HepG2 (cell line): ENCODE measurements at regions not wholly inside any gene's neighbourhood (a gene's known extent, or its start where the extent isn't known, plus 50 kb on each side); places are given as distances from the start of the nearest gene placed in this dataset.

ENCODE experiments used
- MED1 ChIP-seq: sonication (generic); formaldehyde crosslinking; IDR thresholded peaks from 2 replicates; pipeline ENCODE4 v1.4.0; 2020; ENCODE audit warnings: missing genetic modification reagents
- POLR2A ChIP-seq, 2 experiments: IDR thresholded peaks; 2 replicates each; pipeline ENCODE4 v1.6.1; 2011; ENCODE audit warnings: low read depth in 2 of 2, low read length in 2 of 2, mild to moderate bottlenecking in 1 of 2, moderate library complexity in 1 of 2; ENCODE audit not compliant: insufficient read depth in 1 of 2
- POLR2G ChIP-seq: fragments of 200-400 bp; formaldehyde crosslinking; IDR thresholded peaks from 2 replicates; pipeline ENCODE4 v1.6.1; 2018; ENCODE audit warnings: mild to moderate bottlenecking, low read depth, low read length, moderate library complexity
- ZNF121 ChIP-seq: sonication (generic); formaldehyde crosslinking; IDR thresholded peaks from 2 replicates; pipeline ENCODE4 v1.5.0; 2020; ENCODE audit warnings: mild to moderate bottlenecking, missing genetic modification reagents
- TF ChIP-seq, protein P1 (sequence below): IDR thresholded peaks from 2 replicates; pipeline ENCODE4 v1.6.1; 2016; ENCODE audit warnings: low read depth, missing genetic modification reagents, missing compliant biosample characterization
- TF ChIP-seq, protein P2 (sequence below): sonication (generic); formaldehyde crosslinking; IDR thresholded peaks from 2 replicates; pipeline ENCODE4 v1.5.0; 2020; ENCODE audit warnings: mild to moderate bottlenecking, missing genetic modification reagents, moderate library complexity
- TF ChIP-seq, protein P3 (sequence below), 2 experiments: IDR thresholded peaks; 2 replicates each; pipeline ENCODE4 v1.6.1; 2011 to 2012; ENCODE audit warnings: low read length in 2 of 2, borderline replicate concordance in 1 of 2, low read depth in 1 of 2, mild to moderate bottlenecking in 1 of 2, moderate library complexity in 1 of 2

DNA sequence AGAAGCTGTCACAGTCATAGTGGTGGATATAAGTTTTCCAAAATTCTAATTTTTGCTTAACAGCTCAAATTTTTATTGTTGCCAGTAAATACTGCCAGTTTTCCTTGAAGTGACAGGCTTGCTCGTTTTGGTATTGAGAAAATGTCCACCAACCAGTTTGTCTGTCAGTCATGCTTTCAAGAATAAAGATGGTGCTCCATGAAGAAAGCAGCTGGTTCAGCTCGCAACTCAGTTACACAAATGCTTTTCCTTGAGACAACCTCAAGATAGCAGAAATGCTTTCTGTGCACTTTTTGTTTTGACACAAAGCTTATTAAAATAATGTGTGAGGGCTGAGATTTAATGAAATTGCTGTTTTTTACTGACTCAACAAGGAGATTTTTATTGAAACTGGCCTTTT is 135.7 kb downstream of the LRRC70 start:
- TF ChIP-seq, protein P1, sequence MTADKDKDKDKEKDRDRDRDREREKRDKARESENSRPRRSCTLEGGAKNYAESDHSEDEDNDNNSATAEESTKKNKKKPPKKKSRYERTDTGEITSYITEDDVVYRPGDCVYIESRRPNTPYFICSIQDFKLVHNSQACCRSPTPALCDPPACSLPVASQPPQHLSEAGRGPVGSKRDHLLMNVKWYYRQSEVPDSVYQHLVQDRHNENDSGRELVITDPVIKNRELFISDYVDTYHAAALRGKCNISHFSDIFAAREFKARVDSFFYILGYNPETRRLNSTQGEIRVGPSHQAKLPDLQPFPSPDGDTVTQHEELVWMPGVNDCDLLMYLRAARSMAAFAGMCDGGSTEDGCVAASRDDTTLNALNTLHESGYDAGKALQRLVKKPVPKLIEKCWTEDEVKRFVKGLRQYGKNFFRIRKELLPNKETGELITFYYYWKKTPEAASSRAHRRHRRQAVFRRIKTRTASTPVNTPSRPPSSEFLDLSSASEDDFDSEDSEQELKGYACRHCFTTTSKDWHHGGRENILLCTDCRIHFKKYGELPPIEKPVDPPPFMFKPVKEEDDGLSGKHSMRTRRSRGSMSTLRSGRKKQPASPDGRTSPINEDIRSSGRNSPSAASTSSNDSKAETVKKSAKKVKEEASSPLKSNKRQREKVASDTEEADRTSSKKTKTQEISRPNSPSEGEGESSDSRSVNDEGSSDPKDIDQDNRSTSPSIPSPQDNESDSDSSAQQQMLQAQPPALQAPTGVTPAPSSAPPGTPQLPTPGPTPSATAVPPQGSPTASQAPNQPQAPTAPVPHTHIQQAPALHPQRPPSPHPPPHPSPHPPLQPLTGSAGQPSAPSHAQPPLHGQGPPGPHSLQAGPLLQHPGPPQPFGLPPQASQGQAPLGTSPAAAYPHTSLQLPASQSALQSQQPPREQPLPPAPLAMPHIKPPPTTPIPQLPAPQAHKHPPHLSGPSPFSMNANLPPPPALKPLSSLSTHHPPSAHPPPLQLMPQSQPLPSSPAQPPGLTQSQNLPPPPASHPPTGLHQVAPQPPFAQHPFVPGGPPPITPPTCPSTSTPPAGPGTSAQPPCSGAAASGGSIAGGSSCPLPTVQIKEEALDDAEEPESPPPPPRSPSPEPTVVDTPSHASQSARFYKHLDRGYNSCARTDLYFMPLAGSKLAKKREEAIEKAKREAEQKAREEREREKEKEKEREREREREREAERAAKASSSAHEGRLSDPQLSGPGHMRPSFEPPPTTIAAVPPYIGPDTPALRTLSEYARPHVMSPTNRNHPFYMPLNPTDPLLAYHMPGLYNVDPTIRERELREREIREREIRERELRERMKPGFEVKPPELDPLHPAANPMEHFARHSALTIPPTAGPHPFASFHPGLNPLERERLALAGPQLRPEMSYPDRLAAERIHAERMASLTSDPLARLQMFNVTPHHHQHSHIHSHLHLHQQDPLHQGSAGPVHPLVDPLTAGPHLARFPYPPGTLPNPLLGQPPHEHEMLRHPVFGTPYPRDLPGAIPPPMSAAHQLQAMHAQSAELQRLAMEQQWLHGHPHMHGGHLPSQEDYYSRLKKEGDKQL (CRISPR knock-in tag) = no peak
- no peak for TF ChIP-seq POLR2G
- no peak for TF ChIP-seq ZNF121
- TF ChIP-seq, protein P2, sequence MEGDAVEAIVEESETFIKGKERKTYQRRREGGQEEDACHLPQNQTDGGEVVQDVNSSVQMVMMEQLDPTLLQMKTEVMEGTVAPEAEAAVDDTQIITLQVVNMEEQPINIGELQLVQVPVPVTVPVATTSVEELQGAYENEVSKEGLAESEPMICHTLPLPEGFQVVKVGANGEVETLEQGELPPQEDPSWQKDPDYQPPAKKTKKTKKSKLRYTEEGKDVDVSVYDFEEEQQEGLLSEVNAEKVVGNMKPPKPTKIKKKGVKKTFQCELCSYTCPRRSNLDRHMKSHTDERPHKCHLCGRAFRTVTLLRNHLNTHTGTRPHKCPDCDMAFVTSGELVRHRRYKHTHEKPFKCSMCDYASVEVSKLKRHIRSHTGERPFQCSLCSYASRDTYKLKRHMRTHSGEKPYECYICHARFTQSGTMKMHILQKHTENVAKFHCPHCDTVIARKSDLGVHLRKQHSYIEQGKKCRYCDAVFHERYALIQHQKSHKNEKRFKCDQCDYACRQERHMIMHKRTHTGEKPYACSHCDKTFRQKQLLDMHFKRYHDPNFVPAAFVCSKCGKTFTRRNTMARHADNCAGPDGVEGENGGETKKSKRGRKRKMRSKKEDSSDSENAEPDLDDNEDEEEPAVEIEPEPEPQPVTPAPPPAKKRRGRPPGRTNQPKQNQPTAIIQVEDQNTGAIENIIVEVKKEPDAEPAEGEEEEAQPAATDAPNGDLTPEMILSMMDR (CRISPR knock-in tag) = no peak
- no peak for TF ChIP-seq MED1 (CRISPR knock-in tag)
- TF ChIP-seq, protein P3, sequence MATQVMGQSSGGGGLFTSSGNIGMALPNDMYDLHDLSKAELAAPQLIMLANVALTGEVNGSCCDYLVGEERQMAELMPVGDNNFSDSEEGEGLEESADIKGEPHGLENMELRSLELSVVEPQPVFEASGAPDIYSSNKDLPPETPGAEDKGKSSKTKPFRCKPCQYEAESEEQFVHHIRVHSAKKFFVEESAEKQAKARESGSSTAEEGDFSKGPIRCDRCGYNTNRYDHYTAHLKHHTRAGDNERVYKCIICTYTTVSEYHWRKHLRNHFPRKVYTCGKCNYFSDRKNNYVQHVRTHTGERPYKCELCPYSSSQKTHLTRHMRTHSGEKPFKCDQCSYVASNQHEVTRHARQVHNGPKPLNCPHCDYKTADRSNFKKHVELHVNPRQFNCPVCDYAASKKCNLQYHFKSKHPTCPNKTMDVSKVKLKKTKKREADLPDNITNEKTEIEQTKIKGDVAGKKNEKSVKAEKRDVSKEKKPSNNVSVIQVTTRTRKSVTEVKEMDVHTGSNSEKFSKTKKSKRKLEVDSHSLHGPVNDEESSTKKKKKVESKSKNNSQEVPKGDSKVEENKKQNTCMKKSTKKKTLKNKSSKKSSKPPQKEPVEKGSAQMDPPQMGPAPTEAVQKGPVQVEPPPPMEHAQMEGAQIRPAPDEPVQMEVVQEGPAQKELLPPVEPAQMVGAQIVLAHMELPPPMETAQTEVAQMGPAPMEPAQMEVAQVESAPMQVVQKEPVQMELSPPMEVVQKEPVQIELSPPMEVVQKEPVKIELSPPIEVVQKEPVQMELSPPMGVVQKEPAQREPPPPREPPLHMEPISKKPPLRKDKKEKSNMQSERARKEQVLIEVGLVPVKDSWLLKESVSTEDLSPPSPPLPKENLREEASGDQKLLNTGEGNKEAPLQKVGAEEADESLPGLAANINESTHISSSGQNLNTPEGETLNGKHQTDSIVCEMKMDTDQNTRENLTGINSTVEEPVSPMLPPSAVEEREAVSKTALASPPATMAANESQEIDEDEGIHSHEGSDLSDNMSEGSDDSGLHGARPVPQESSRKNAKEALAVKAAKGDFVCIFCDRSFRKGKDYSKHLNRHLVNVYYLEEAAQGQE (IDR thresholded peaks at IDR 0.05; ENCODE audit: borderline replicate concordance in 1 of 2, low read depth in 1 of 2, low read length in 2 of 2) = no peak
- no peak for TF ChIP-seq POLR2A (IDR thresholded peaks at IDR 0.05; ENCODE audit: insufficient read depth in 1 of 2, low read depth in 2 of 2, low read length in 2 of 2)
